GM23338 (cell line): ENCODE measurements at regions not wholly inside any gene's neighbourhood (a gene's known extent, or its start where the extent isn't known, plus 50 kb on each side); places are given as distances from the start of the nearest gene placed in this dataset.

Experiments used
- CTCF ChIP-seq, 2 experiments: fragments of 200-600 bp in 1 of 2; sonication (generic) in 1 of 2; conservative IDR thresholded peaks; 2 replicates each; pipeline versions ENCODE4 v1.5.1 to v1.6.1; 2016 to 2017; ENCODE audit warnings: antibody characterized with exemption in 2 of 2, low read depth in 2 of 2, mild to moderate bottlenecking in 2 of 2, moderate library complexity in 1 of 2
- ETS1 ChIP-seq: IDR thresholded peaks from 2 replicates; pipeline ENCODE4 v1.6.1; 2016; ENCODE audit warnings: antibody characterized with exemption
- EZH2 ChIP-seq: fragments of 200-600 bp; sonication (generic); IDR thresholded peaks from one replicate; pipeline ENCODE4 v1.8.0; 2017; ENCODE audit warnings: antibody characterized with exemption, mild to moderate bottlenecking, low read depth; ENCODE audit not compliant: unreplicated experiment
- EZH2phosphoT487 ChIP-seq: fragments of 200-600 bp; sonication (generic); IDR thresholded peaks from one replicate; pipeline ENCODE4 v1.8.1; 2018; ENCODE audit warnings: antibody characterized with exemption; ENCODE audit not compliant: unreplicated experiment
- JUNB ChIP-seq: IDR thresholded peaks from one replicate; pipeline ENCODE4 v1.6.1; 2016; ENCODE audit warnings: antibody characterized with exemption; ENCODE audit not compliant: unreplicated experiment
- NANOG ChIP-seq: IDR thresholded peaks from 2 replicates; pipeline ENCODE4 v1.6.1; 2016; ENCODE audit warnings: antibody characterized with exemption, borderline replicate concordance
- STAT1 ChIP-seq: IDR thresholded peaks from one replicate; pipeline ENCODE4 v1.6.1; 2016; ENCODE audit warnings: antibody characterized with exemption; ENCODE audit not compliant: unreplicated experiment
- ZNF331 ChIP-seq: fragments of 250-450 bp; sonication (Bioruptor Pico); IDR thresholded peaks from 2 replicates; pipeline ENCODE4 v1.5.0; 2020; ENCODE audit warnings: low read depth, mild to moderate bottlenecking, moderate library complexity
- TF ChIP-seq, protein P1 (sequence below): fragments of 250-450 bp; sonication (Bioruptor Pico); IDR thresholded peaks from 2 replicates; pipeline ENCODE4 v1.5.0; 2020; ENCODE audit warnings: mild to moderate bottlenecking, moderate library complexity

- TF ChIP-seq, protein P1, sequence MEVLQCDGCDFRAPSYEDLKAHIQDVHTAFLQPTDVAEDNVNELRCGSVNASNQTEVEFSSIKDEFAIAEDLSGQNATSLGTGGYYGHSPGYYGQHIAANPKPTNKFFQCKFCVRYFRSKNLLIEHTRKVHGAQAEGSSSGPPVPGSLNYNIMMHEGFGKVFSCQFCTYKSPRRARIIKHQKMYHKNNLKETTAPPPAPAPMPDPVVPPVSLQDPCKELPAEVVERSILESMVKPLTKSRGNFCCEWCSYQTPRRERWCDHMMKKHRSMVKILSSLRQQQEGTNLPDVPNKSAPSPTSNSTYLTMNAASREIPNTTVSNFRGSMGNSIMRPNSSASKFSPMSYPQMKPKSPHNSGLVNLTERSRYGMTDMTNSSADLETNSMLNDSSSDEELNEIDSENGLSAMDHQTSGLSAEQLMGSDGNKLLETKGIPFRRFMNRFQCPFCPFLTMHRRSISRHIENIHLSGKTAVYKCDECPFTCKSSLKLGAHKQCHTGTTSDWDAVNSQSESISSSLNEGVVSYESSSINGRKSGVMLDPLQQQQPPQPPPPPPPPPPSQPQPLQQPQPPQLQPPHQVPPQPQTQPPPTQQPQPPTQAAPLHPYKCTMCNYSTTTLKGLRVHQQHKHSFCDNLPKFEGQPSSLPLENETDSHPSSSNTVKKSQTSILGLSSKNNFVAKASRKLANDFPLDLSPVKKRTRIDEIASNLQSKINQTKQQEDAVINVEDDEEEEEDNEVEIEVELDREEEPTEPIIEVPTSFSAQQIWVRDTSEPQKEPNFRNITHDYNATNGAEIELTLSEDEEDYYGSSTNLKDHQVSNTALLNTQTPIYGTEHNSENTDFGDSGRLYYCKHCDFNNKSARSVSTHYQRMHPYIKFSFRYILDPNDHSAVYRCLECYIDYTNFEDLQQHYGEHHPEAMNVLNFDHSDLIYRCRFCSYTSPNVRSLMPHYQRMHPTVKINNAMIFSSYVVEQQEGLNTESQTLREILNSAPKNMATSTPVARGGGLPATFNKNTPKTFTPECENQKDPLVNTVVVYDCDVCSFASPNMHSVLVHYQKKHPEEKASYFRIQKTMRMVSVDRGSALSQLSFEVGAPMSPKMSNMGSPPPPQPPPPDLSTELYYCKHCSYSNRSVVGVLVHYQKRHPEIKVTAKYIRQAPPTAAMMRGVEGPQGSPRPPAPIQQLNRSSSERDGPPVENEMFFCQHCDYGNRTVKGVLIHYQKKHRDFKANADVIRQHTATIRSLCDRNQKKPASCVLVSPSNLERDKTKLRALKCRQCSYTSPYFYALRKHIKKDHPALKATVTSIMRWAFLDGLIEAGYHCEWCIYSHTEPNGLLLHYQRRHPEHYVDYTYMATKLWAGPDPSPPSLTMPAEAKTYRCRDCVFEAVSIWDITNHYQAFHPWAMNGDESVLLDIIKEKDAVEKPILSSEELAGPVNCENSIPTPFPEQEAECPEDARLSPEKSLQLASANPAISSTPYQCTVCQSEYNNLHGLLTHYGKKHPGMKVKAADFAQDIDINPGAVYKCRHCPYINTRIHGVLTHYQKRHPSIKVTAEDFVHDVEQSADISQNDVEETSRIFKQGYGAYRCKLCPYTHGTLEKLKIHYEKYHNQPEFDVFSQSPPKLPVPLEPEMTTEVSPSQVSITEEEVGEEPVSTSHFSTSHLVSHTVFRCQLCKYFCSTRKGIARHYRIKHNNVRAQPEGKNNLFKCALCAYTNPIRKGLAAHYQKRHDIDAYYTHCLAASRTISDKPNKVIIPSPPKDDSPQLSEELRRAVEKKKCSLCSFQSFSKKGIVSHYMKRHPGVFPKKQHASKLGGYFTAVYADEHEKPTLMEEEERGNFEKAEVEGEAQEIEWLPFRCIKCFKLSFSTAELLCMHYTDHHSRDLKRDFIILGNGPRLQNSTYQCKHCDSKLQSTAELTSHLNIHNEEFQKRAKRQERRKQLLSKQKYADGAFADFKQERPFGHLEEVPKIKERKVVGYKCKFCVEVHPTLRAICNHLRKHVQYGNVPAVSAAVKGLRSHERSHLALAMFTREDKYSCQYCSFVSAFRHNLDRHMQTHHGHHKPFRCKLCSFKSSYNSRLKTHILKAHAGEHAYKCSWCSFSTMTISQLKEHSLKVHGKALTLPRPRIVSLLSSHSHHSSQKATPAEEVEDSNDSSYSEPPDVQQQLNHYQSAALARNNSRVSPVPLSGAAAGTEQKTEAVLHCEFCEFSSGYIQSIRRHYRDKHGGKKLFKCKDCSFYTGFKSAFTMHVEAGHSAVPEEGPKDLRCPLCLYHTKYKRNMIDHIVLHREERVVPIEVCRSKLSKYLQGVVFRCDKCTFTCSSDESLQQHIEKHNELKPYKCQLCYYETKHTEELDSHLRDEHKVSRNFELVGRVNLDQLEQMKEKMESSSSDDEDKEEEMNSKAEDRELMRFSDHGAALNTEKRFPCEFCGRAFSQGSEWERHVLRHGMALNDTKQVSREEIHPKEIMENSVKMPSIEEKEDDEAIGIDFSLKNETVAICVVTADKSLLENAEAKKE: no peak
- no peak for TF ChIP-seq ETS1
- TF ChIP-seq JUNB: no peak
- no peak for TF ChIP-seq NANOG
- TF ChIP-seq EZH2phosphoT487: no peak
- no peak for TF ChIP-seq ZNF331
- no peak for TF ChIP-seq EZH2
- TF ChIP-seq CTCF (conservative IDR thresholded peaks at IDR 0.05; ENCODE audit: low read depth in 2 of 2): no peak
- TF ChIP-seq STAT1: no peak
These were observed 280.9 kb downstream of the LRIG3 start (continued) for GRCh38 chr12:58639318-58639934.
